Progenitor cell of endocrine pancreas (in vitro differentiated cells): ENCODE measurements at regions not wholly inside any gene's neighbourhood (a gene's known extent, or its start where the extent isn't known, plus 50 kb on each side); places are given as distances from the start of the nearest gene placed in this dataset.

Source experiments
- DNase-seq: peaks from one replicate; pipeline ENCODE4 v3.0.0; 2021; ENCODE audit warnings: low spot score; ENCODE audit not compliant: unreplicated experiment
- H3K27ac Mint-ChIP-seq: 2 replicates; pipeline ENCODE4 v1.8.0; 2021; ENCODE audit warnings: mild to moderate bottlenecking, moderate library complexity, mixed read lengths
- H3K27me3 Mint-ChIP-seq: 2 replicates; pipeline ENCODE4 v1.8.0; 2021; ENCODE audit warnings: mixed read lengths
- H3K36me3 Mint-ChIP-seq: 2 replicates; pipeline ENCODE4 v1.8.0; 2022; ENCODE audit warnings: mixed read lengths; ENCODE audit not compliant: insufficient read depth
- H3K4me1 Mint-ChIP-seq: 2 replicates; pipeline ENCODE4 v1.8.0; 2021; ENCODE audit warnings: low read depth, mixed read lengths
- H3K4me3 Mint-ChIP-seq: 2 replicates; pipeline ENCODE4 v1.8.0; 2021; ENCODE audit warnings: low read depth, mild to moderate bottlenecking, moderate library complexity, mixed read lengths
- H3K9me3 Mint-ChIP-seq: 2 replicates; pipeline ENCODE4 v1.8.0; 2021; ENCODE audit warnings: low read depth, mixed read lengths
- TF ChIP-seq, protein P1 (sequence below): fragments of 200-600 bp; sonication (generic); IDR thresholded peaks from one replicate; pipeline ENCODE4 v1.5.0; 2021; ENCODE audit warnings: antibody characterized with exemption, mild to moderate bottlenecking; ENCODE audit not compliant: unreplicated experiment

DNA sequence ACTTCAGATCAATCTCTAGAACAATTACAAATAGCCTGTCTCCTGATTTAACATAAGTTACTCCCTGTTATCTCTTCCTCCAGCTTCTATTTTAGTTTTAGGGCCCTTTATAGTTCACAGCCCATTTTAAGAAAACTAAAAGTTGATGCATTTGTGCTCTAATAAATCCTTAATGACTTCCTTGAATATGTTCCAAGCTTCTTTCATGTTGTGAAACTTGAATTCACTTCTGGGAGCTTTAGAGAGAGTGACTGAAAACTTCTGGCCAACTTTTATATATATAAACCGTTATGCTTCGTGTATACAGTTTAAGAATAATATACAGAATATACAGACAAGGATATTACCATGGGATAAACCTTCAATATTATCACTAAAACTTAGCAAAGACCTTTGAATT is 366.8 kb downstream of the TBC1D4 start:
- H3K4me1 Mint-ChIP-seq = peaks cover 2% of the 10 kb centered on the region

GRCh38 chr13:75103976-75104375 is 378.0 kb downstream of the TBC1D4 start:
- Mint-ChIP-seq H3K27ac (no peak overlapping the region), H3K4me1 (no peaks in the 10 kb centered on the region), H3K27me3 (peaks cover 10% of the 10 kb centered on the region), H3K9me3 (peaks cover 4% of the 10 kb centered on the region), H3K4me3 (no peak overlapping the region), H3K36me3 (no peaks in the 10 kb centered on the region)
- TF ChIP-seq, protein P1, sequence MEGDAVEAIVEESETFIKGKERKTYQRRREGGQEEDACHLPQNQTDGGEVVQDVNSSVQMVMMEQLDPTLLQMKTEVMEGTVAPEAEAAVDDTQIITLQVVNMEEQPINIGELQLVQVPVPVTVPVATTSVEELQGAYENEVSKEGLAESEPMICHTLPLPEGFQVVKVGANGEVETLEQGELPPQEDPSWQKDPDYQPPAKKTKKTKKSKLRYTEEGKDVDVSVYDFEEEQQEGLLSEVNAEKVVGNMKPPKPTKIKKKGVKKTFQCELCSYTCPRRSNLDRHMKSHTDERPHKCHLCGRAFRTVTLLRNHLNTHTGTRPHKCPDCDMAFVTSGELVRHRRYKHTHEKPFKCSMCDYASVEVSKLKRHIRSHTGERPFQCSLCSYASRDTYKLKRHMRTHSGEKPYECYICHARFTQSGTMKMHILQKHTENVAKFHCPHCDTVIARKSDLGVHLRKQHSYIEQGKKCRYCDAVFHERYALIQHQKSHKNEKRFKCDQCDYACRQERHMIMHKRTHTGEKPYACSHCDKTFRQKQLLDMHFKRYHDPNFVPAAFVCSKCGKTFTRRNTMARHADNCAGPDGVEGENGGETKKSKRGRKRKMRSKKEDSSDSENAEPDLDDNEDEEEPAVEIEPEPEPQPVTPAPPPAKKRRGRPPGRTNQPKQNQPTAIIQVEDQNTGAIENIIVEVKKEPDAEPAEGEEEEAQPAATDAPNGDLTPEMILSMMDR = no peak
- no peak for DNase-seq

More for the DNA sequence above, 366.8 kb downstream of the TBC1D4 start:
- no peak for DNase-seq
- peaks cover 6% of the 10 kb centered on the region for H3K9me3 Mint-ChIP-seq
- H3K4me3 Mint-ChIP-seq = no peak overlapping the region
- no peaks in the 10 kb centered on the region for H3K36me3 Mint-ChIP-seq
- H3K27ac Mint-ChIP-seq = no peak overlapping the region
- H3K27me3 Mint-ChIP-seq = no peaks in the 10 kb centered on the region
- TF ChIP-seq, protein P1 = no peak

GRCh38 chr13:75102001-75102716 is 379.8 kb downstream of the TBC1D4 start:
- Mint-ChIP-seq H3K4me3 (no peak overlapping the region), H3K4me1 (no peaks in the 10 kb centered on the region), H3K9me3 (peaks cover 4% of the 10 kb centered on the region), H3K27ac (no peak overlapping the region), H3K27me3 (peaks cover 10% of the 10 kb centered on the region), H3K36me3 (no peaks in the 10 kb centered on the region)
- no peak for DNase-seq
- TF ChIP-seq, protein P1 = no peak

DNA sequence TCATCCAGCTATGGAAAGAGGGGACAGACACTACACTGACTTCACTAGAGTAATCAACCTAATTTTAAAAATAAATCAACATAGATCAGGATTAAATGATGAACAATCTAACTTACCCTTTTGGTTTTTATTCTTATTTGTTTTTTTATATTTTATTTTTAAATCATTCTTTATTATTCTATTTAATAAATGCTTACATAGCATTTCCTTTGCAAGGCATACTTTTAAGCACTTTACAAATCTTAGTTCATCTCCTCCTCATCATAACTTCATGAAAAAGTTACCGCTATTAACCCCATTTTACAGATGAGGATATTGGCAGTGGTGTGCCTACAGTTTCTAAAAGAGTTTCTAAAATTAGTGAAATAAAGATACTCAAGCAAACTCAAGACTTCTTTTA is 380.6 kb downstream of the TBC1D4 start:
- Mint-ChIP-seq H3K36me3 (no peaks in the 10 kb centered on the region), H3K4me1 (no peaks in the 10 kb centered on the region), H3K27me3 (peaks cover 10% of the 10 kb centered on the region), H3K4me3 (no peak overlapping the region), H3K9me3 (no peaks in the 10 kb centered on the region), H3K27ac (no peak overlapping the region)
- TF ChIP-seq, protein P1 = no peak
- DNase-seq = no peak

DNA sequence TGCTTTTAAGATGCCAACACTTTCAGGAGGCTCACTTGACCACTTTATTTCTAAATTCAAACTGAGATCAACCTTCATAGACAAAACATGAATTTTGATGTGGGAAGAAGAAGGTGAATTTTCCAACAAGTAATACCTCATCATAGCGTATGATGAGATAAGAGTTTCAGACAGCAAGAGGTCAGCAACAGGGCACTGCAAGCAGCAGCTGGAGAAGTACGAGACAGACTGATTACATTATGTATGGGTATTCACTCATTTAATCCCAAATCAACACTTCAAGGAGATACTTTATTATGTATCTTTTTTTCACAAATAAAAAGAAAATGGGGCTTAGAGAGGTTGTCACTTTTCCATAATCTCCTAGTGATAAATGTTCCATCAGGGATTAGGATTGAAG is 389.8 kb downstream of the TBC1D4 start:
- DNase-seq = no peak
- Mint-ChIP-seq H3K36me3 (no peaks in the 10 kb centered on the region), H3K27ac (no peak overlapping the region), H3K27me3 (no peaks in the 10 kb centered on the region), H3K9me3 (no peaks in the 10 kb centered on the region), H3K4me1 (peaks cover 9% of the 10 kb centered on the region), H3K4me3 (no peak overlapping the region)
- TF ChIP-seq, protein P1 = no peak
